GM19099 (cell line): ENCODE measurements at regions not wholly inside any gene's neighbourhood (a gene's known extent, or its start where the extent isn't known, plus 50 kb on each side); places are given as distances from the start of the nearest gene placed in this dataset.

Experiments
- POLR2A ChIP-seq: IDR thresholded peaks from 3 replicates; pipeline ENCODE4 v1.6.1; 2011; ENCODE audit warnings: low read depth; ENCODE audit not compliant: insufficient read length; ENCODE audit errors: extremely low read depth

DNA sequence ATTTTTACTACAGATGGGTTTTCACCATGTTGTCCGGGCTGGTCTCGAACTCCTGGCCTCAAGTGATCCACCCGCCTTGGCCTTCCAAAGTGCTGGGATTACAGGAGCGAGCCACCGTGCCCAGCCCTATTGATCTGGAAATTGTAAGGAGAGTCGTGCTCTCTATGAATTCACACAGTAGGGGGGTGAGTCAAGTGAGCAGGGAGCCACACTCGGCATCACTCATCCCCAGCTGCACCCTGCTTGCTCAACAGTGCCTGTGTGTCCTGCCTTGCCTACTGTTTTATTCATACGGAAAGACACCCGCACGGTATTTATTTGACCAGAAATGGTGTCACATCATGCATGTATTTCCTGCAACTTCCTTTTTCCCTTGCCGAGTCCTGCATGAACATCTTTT is 157.2 kb upstream of the FOXF1 start:
- no peak for TF ChIP-seq POLR2A

- TF ChIP-seq POLR2A, result no peak
Observed at GRCh38 chr16:86353948-86354347, 156.4 kb upstream of the FOXF1 start.

- no peak for TF ChIP-seq POLR2A
Observed at GRCh38 chr16:86354641-86355513, 155.4 kb upstream of the FOXF1 start.

GRCh38 chr16:86355531-86355930 is 154.8 kb upstream of the FOXF1 start:
- TF ChIP-seq POLR2A, result no peak

- no peak for TF ChIP-seq POLR2A
Observed at GRCh38 chr16:86355951-86356350, 154.4 kb upstream of the FOXF1 start.

- TF ChIP-seq POLR2A, result no peak
Observed at GRCh38 chr16:86356804-86357203, 153.5 kb upstream of the FOXF1 start.

DNA sequence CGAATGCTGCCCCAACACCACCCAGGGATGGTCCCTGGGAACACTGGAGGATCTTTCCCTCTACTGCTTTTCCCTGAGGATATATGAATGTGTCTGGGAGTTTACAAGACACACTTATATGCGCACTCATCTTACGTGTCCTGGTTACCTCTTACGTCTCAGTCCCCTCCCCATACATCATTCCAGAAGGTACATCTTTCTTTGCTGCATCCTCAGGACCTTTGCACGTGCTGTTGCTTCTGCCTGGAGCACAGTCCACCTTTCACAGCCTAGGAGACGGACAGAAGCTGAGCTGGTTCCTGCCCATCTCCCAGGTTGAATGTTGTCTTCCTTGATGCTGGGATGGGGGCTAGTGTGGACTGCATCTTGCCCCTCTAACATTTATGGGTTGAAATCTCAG is 153.0 kb upstream of the FOXF1 start:
- TF ChIP-seq POLR2A, result no peak

DNA sequence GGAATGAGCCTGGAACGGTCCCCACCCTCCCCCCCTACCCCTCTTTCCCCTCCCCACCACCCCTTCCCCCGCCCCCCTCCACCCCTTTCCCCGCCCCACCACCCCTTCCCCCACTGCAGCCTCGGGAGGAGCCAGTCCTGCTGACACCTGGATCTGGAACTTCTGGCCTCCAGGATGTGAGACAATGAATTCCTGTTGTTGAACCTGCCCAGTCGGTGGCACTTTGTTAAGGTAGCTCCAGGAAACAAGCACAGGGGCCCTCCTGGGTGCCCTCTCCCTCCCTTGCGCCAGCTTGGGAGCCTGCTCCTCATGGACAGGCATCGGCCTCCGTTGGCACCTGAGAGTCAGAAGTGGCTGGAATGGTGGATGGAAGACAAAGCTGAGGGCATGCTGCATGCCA is 152.4 kb upstream of the FOXF1 start:
- TF ChIP-seq POLR2A, result no peak

DNA sequence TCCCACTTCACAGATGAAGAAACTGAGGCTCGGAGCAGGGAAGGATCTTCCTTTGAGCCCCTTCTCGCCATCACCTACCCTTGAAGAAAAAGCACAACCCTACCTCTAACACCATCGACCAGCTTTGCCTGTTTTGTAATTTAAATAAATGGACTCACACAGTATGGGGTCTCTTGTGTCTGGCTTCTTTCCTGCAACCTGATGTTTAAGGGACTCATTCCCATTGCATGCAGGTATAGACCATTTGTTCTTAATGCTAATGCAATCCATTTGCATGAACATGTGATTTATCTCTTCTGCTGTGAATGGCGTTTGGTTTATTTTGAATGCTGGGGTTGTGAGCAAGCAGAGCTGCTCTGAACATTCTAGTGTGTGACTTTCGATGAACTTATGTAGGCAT is 150.8 kb upstream of the FOXF1 start:
- no peak for TF ChIP-seq POLR2A

DNA sequence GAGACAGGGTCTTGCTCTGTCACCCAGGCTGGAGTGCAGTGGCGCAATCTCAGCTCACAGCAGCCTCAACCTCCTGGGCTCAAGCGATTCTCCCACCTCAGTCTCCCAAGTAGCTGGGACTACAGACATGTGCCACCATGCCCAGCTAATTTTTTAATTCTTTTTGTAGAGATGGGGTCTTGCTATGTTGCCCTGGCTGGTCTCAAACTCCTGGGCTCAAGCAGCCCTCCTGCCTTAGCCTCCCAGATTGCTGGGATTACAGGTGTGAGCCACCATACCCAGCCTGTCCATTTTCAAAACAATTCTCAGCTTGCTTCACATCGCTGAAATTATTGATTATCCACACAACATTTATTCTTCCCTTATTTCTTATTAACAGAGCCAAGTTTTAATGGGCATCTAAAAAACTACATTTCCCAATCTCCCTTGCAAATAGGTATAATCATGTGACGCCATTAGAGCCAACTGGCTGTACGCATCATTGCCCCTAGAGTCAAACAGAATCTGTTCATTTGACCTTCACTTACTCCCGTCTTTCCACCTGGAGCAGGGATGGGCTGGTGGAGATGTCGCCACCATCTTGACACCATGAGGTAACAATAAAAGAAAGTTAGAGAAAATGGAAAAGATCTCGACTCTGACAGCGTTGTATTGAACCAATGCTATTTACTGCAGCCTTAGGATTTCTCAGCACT is 148.0 kb upstream of the FOXF1 start:
- no peak for TF ChIP-seq POLR2A

DNA sequence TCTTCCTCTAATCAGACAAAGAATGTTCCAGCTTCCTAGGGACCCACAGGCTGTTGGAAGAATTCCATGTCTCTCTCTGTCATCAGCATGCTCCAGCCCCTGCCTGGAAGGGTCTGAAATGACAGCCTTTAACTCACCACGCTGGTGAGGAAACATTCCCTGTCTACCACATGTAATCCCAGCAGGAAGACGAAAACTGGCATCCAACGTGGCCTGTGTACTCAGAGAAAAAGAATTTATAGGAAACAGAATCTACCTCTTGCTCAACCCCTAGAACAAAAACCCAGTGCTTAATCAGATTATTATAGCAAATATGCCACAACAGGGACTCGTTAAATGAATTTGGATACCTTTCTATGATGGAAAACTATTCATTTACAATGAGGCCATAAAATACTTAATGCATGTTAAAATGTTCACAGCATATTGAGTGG is 147.3 kb upstream of the FOXF1 start:
- no peak for TF ChIP-seq POLR2A

DNA sequence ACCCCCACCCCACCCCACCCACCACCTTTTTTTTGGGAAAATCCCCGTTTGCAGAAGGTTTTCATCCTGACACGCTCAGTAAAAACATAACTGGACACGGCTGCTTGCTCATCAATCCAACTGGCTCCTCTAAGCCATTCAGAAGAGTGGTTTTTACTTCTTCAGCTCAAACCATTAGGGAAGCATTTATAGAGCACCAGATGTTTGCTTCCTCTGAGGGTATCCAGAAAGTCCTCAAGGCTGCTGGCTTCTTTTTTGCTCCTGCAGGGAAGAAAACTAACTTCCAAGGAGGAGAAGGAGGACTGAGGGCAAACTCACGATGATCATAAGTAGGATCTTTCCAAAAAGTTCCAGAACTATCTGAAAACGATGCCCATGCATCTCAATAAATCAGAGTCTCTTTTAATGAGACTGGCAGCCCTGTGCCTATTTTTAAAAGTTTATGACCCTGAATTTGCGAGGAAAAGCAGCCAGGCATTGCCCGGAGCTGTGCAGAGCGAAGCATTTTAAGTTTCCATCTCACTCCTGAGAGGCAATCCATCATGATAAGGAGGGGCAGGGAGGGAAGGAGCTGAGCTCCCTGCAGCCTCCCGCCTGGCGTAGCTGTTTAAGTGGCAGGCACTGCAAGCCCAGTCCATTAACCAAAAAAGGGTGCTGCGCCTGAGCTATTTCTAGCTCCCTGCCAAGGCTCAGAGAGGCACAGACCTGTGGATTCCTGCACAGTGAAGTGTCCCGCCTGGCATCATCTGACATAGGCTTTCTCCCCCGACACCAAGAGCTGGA is 146.3 kb upstream of the FOXF1 start:
- no peak for TF ChIP-seq POLR2A

DNA sequence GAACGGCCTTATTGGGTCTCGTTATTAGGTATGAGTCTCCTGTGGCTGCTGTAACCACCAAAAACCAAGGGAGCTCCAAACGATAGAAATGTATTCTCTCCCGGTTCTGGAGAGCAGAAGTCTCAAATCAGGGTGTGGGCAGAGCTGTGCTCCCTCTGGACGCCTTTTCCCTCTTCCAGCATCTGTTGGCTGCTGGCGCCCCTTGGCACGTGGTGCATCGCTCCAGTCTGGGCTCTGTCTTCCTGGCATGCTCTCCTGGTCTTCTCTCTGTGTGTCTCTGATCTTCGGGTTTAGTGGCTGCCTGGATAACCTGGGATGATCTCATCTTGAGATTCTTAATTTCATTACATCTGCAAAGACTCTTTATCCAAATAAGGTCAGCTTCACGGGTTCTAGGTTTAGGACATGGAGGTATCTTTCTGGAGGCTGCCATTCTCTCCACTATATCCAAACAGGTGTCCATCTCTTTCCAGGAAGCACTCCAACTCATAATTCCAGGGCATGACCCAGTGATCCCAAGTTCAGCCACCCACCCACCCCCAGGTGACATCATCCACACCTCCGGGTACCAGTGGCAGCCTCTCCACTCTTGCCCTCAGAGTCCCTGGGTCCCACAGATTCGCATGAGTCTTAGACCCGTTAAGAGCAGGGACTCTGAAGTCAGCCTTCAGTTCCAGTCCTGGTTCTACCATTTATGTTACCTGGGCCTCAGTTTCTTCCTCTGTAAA is 145.5 kb upstream of the FOXF1 start:
- no peak for TF ChIP-seq POLR2A

DNA sequence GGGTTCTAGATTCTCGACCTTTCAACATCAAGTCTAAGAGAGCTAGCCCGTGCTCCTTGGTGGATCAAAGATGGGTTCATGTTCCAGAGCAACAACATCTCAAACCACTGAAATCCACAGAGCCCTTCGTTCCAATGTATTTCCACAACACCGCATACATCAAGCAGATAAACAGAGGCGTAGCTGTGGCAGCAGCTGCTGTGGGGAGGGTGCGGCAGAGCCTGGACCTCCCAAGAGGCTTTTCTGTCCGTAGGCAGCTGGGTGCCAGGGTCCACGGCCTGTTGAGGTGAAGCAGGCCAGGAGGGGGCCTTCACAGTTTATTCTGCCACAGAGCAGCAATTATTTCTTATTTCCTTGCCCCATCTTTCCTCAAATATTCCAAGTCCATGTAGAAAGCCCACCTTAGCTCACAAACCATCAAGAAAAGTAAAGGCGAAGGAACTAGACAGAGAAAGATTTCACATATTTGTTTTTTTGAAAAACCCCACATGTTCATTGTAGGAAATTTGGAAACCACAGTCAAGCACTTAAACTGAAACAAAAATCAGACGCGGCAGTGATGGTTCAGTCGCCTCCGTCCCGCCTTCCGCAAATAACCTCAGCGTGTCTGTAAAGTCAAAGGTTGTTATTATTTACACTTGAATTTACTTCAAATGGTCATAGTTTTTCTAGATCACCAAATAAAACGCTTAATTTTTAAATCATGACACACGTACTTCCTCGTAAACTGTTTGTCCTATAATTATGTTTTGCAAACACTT is 144.6 kb upstream of the FOXF1 start:
- no peak for TF ChIP-seq POLR2A
